WTC11 (cell line): ENCODE measurements at regions not wholly inside any gene's neighbourhood (a gene's known extent, or its start where the extent isn't known, plus 50 kb on each side); places are given as distances from the start of the nearest gene placed in this dataset.

ENCODE experiments used
- ATF1 ChIP-seq: sonication (generic); formaldehyde crosslinking; IDR thresholded peaks from 2 replicates; pipeline ENCODE4 v1.8.1; 2023; ENCODE audit warnings: mild to moderate bottlenecking, moderate library complexity, missing genetic modification reagents
- CREB1 ChIP-seq: sonication (generic); formaldehyde crosslinking; IDR thresholded peaks from 2 replicates; pipeline ENCODE4 v1.8.0; 2023; ENCODE audit warnings: mild to moderate bottlenecking, missing genetic modification reagents
- CTCF ChIP-seq: fragments of 200-600 bp; IDR thresholded peaks from 2 replicates; pipeline ENCODE4 v1.8.0; 2022; ENCODE audit warnings: antibody characterized with exemption
- ELF4 ChIP-seq: sonication (generic); formaldehyde crosslinking; IDR thresholded peaks from 2 replicates; pipeline ENCODE4 v1.8.1; 2022; ENCODE audit warnings: low read depth, mild to moderate bottlenecking, moderate library complexity, missing genetic modification reagents
- JAZF1 ChIP-seq: fragments of 250-450 bp; sonication (Bioruptor Pico); IDR thresholded peaks from 2 replicates; pipeline ENCODE4 v1.9.0; 2021; ENCODE audit warnings: moderate library complexity, mild to moderate bottlenecking, inconsistent platforms
- JUN ChIP-seq: sonication (generic); formaldehyde crosslinking; IDR thresholded peaks from 2 replicates; pipeline ENCODE4 v1.8.0; 2023; ENCODE audit warnings: mild to moderate bottlenecking, missing genetic modification reagents
- NFATC4 ChIP-seq: fragments of 250-450 bp; sonication (Bioruptor Pico); IDR thresholded peaks from 2 replicates; pipeline ENCODE4 v1.9.0; 2021; ENCODE audit warnings: mild to moderate bottlenecking
- SMAD3 ChIP-seq: sonication (generic); formaldehyde crosslinking; IDR thresholded peaks from 2 replicates; pipeline ENCODE4 v1.8.0; 2022; ENCODE audit warnings: missing genetic modification reagents, mild to moderate bottlenecking, borderline replicate concordance
- TEAD1 ChIP-seq: sonication (generic); formaldehyde crosslinking; IDR thresholded peaks from 2 replicates; pipeline ENCODE4 v1.8.0; 2022; ENCODE audit warnings: mild to moderate bottlenecking, missing genetic modification reagents
- ZBTB21 ChIP-seq: sonication (generic); formaldehyde crosslinking; IDR thresholded peaks from 2 replicates; pipeline ENCODE4 v1.8.1; 2023; ENCODE audit warnings: mild to moderate bottlenecking, missing genetic modification reagents, borderline replicate concordance
- ZNF512 ChIP-seq: sonication (generic); formaldehyde crosslinking; IDR thresholded peaks from 2 replicates; pipeline ENCODE4 v1.8.1; 2022; ENCODE audit warnings: missing genetic modification reagents, borderline replicate concordance
- TF ChIP-seq, protein P1 (sequence below): sonication (generic); formaldehyde crosslinking; IDR thresholded peaks from 2 replicates; pipeline ENCODE4 v1.8.1; 2023; ENCODE audit warnings: mild to moderate bottlenecking, missing genetic modification reagents, moderate library complexity
- TF ChIP-seq, protein P2 (sequence below): sonication (generic); formaldehyde crosslinking; IDR thresholded peaks from 2 replicates; pipeline ENCODE4 v1.8.1; 2022; ENCODE audit warnings: low read depth, missing genetic modification reagents, borderline replicate concordance

GRCh38 chr5:126003309-126003708 is 419.9 kb upstream of the GRAMD2B start:
- TF ChIP-seq CTCF, result no peak
- TF ChIP-seq ZBTB21 (CRISPR knock-in tag), result no peak
- no peak for TF ChIP-seq ELF4 (CRISPR knock-in tag)
- TF ChIP-seq JUN (CRISPR knock-in tag), result no peak
- no peak for TF ChIP-seq ATF1
- no peak for TF ChIP-seq JAZF1 (CRISPR knock-in tag)
- no peak for TF ChIP-seq NFATC4 (CRISPR knock-in tag)
- no peak for TF ChIP-seq ZNF512 (CRISPR knock-in tag)
- no peak for TF ChIP-seq CREB1
- TF ChIP-seq, protein P1, sequence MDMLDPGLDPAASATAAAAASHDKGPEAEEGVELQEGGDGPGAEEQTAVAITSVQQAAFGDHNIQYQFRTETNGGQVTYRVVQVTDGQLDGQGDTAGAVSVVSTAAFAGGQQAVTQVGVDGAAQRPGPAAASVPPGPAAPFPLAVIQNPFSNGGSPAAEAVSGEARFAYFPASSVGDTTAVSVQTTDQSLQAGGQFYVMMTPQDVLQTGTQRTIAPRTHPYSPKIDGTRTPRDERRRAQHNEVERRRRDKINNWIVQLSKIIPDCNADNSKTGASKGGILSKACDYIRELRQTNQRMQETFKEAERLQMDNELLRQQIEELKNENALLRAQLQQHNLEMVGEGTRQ (CRISPR knock-in tag), result no peak
- TF ChIP-seq, protein P2, sequence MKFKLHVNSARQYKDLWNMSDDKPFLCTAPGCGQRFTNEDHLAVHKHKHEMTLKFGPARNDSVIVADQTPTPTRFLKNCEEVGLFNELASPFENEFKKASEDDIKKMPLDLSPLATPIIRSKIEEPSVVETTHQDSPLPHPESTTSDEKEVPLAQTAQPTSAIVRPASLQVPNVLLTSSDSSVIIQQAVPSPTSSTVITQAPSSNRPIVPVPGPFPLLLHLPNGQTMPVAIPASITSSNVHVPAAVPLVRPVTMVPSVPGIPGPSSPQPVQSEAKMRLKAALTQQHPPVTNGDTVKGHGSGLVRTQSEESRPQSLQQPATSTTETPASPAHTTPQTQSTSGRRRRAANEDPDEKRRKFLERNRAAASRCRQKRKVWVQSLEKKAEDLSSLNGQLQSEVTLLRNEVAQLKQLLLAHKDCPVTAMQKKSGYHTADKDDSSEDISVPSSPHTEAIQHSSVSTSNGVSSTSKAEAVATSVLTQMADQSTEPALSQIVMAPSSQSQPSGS (CRISPR knock-in tag), result no peak
- no peak for TF ChIP-seq TEAD1 (CRISPR knock-in tag)
- TF ChIP-seq SMAD3, result no peak
